ENCODE measurements at regions not wholly inside any gene's neighbourhood (a gene's known extent, or its start where the extent isn't known, plus 50 kb on each side); places are given as distances from the start of the nearest gene placed in this dataset.

- no peak for DNase-seq (ENCODE audit: low spot score)
- no peak for TF ChIP-seq CTCF (IDR thresholded peaks at IDR 0.05; ENCODE audit: extremely low read depth, missing control alignments)
Observed at GRCh38 chr12:131542351-131542750, 168.5 kb upstream of the SFSWAP start.

GRCh38 chr12:131543040-131543439, 167.8 kb upstream of the SFSWAP start:
- no peak for TF ChIP-seq CTCF (IDR thresholded peaks at IDR 0.05; ENCODE audit: extremely low read depth, missing control alignments)
- no peak for DNase-seq (ENCODE audit: low spot score)

- no peak for TF ChIP-seq CTCF (IDR thresholded peaks at IDR 0.05; ENCODE audit: extremely low read depth, missing control alignments)
Observed at GRCh38 chr12:131547555-131547954, 163.3 kb upstream of the SFSWAP start.

GRCh38 chr12:131550121-131550520, 160.8 kb upstream of the SFSWAP start:
- TF ChIP-seq CTCF (IDR thresholded peaks at IDR 0.05; ENCODE audit: extremely low read depth, missing control alignments) = no peak
- DNase-seq (ENCODE audit: low spot score) = no peak

More at GRCh38 chr12:131547555-131547954, 163.3 kb upstream of the SFSWAP start:
- no peak for DNase-seq (ENCODE audit: low spot score)

- no peak for DNase-seq (ENCODE audit: low spot score)
Observed at GRCh38 chr12:131551675-131552491, 159.0 kb upstream of the SFSWAP start.

GRCh38 chr12:131552492-131552863, 158.4 kb upstream of the SFSWAP start:
- no peak for DNase-seq (ENCODE audit: low spot score)

More at GRCh38 chr12:131551675-131552491, 159.0 kb upstream of the SFSWAP start:
- no peak for TF ChIP-seq CTCF (IDR thresholded peaks at IDR 0.05; ENCODE audit: extremely low read depth, missing control alignments)

More at GRCh38 chr12:131552492-131552863, 158.4 kb upstream of the SFSWAP start:
- TF ChIP-seq CTCF (IDR thresholded peaks at IDR 0.05; ENCODE audit: extremely low read depth, missing control alignments) = no peak

Measured in GM20000 (cell line).